NCI-H460 (cell line): ENCODE measurements at regions not wholly inside any gene's neighbourhood (a gene's known extent, or its start where the extent isn't known, plus 50 kb on each side); places are given as distances from the start of the nearest gene placed in this dataset.
"Not testable (repeated sequence)": the region's sequence is repeated elsewhere in the genome, so short reads cannot be mapped to it uniquely, and the experiment has no call there.

Experiments
- DNase-seq: peaks from one replicate; pipeline ENCODE4 v3.0.0-alpha.2; 2016; ENCODE audit warnings: low read depth; ENCODE audit errors: extremely low read depth

DNA sequence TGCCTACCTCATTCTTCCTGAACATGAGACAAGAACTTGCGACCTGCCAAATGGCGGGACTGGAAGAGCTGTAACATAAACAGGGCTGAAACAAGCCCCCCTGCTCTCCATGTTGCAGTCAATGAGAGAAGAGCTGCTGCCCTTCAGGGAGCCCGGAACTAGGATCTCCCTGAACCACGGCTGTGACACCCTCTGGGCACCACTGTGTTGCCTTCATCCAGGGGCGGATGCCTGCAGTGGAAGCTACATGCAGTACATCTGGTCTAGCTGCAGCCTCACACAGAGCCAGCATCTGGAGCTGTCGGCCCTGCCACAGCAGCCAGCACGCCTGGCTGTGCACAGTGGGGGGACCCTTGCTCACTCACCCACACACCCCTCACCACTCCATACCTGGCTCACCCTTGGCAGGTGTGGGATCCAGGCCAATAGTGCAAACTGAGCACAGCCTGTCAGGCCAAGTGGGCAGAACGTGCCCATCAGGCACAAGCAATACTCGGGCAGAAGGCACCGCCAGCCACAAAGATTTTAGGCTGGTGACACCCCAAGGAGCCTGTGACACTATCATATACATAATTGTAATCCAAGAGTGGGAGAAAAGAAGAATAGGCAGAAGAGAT is 451.3 kb downstream of the HTR1B start:
- DNase-seq: no peak

DNA sequence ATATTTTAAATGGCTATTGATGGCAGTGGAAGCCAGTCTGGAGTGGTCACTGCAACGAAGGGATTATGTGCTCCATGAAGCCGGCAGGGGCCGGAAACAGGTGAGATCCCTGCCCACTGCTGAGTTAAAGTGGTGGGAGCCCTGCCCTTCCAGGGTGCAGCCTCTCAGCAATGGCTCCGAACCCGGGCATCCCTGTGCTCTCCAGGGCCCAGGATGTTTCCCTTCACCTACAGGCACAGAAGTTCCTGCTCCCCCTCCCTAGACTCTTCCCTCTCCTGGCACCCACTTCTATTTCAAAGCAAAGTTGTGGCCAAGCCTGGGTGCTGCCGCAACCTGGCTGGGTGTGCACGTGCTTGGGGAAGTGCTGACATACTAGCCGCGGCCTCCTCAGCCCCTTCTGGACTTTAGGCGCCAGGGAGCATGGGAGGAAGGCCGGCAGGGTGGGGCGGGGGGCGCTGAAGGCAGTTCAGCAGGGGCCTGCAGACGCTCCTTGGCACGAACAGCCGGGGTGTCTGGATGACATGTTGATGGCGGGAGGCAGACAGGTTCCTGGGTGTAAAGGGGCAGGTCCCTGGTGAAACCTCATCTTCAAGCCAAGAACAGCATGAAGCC is 452.3 kb downstream of the HTR1B start:
- no peak for DNase-seq

DNA sequence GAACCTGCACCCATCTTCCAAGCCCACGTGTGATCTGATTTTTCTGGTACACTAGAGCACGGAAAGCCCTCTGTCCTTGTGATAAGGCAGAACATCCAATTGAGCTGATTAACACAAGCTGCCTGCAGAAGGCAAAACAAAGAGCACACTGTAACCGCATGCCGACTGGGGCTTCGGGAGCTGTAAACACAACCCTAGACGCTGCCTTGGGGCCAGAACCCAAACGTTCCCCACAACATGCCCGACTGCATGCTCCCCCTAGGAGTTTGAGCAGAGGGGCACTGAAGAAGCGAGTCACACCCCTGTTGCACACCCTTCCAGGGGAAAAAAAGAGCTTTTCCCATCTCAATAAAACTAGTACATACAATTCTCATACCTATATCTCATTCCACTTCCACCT is 470.7 kb downstream of the HTR1B start:
- no peak for DNase-seq

DNA sequence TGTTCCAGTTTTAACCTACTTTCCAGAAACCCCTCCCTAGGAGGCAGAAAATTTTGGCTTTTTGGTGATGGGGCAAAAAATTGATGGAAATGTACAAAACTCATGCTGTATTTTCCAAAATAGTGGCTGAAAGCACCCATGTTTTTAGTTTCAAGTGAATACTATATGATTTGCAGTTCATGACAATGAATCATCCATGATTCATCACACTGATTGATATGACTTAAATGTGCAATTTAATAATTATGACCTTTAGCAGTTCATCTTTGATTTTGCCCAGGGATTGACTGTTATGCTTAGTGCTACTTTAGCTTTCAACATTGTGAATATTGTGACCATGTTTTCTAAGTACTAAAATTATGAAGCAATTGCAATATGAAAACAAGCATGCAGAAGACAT is 478.7 kb downstream of the HTR1B start:
- no peak for DNase-seq

DNA sequence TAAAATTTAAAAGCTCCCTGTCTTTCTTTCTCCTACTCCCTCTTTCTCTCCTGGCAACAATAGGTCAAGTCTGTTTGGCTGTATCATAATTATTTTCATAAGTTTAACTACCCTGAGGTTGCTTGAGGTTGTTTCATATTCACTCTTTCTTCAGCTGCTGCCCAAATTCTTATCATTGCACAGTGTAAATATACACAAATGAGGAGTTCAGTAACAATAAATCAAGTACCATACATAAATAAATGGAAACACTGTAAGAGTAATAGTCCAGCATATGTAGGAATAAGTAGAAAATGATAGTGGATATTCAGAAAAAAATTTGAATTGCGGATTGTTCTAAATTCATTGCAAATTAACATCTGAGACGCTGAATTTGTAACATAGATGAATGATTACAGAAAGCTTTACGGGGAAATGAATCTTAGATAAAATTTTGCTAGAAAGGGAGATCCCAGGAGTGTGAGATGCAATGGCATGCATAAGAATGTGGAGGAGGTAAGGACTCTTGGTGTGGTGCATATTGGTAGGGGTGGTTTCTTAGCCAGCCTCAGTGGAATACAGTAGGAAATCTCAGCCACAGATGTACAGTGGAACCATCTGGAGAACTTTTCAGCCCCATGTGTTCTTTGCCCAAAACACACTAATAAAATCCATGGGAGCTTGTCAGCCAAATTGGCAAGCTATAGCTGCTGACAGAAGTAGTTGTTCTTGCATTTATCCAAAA is 480.7 kb downstream of the HTR1B start:
- no peak for DNase-seq

DNA sequence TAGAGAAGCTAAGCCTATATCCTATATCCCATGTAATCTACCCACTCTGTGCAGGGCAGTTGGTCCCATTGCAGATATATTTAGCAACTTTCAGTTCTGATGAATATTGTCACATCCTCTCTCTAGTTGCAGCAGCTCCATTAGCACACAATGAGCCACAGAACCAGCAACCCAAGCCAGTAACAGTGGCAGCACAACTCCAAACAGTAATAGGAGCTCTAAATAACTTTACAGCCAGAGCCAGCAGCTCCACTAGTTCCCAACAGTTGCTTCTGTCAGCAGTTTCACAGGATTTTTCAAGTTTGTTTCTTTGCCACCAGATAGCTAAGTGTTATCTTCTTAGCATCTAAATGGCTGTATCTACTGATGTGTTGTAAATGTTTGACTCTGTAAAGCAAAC is 490.8 kb downstream of the HTR1B start:
- no peak for DNase-seq

DNA sequence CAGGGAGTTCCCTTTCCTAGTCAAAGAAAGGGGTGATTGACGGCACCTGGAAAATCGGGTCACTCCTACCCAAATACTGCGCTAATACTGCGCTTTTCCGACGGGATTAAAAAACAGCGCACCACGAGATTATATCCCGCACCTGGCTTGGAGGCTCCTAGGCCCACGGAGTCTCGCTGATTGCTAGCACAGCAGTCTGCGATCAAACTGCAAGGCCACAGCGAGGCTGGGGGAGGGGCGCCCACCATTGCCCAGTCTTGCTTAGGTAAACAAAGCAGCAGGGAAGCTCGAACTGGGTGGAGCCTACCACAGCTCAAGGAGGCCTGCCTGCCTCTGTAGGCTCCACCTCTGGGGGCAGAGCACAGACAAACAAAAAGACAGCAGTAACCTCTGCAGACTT is 504.1 kb downstream of the HTR1B start:
- not testable (repeated sequence) for DNase-seq

DNA sequence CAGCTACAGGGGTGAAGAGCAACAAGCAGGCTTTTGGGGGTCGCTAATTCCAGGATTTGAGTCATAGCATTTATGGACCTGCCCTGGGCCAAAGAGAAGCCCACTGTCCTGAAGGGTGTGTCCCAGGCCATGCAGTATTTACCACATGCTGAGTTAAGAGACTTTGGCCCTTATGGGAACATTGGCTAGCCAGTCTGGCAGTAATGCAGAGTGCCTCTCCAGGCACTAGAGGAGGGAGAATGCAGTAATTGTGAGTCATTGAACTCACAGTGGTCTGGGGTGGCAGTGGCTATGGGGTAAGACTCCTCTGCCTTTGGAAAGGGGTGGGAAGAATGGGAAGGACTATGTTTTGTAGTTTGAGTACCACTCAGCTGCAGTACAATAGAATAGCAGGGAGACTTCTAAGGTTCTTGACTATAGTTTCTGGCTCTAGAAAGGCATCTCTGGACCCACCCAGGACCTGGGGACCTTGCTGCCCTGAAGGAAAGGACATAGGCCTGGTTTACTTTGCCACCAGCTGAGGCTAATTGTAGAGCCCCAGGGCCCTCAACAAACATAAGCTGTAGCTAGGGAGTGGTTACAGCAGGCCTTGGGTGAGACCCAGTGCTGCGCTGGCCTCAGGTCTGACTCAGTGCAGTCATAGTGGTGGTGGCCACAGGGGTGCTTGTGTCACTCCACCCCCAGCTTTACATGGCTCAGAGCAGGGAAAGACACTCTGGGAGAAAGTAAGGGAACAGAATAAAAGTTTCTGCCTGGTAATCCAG is 520.9 kb downstream of the HTR1B start:
- no peak for DNase-seq

DNA sequence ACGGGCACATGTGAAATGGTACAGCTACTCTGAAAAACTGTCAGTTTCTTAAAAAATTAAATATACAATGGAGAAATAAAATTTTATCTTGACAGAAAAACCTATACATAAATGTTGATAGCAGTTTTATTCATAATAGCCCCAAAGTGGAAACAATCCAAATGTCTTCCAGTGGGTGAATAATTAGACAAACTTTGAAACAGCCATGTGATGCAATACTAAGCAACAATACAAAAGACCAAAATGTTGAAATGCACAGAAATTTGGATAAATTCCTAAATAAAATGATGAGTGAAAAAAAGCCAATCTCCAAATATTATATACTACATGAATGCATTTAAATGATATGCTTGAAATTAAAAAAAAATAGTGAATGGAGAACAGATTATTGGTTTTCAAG is 523.1 kb downstream of the HTR1B start:
- DNase-seq: no peak

DNA sequence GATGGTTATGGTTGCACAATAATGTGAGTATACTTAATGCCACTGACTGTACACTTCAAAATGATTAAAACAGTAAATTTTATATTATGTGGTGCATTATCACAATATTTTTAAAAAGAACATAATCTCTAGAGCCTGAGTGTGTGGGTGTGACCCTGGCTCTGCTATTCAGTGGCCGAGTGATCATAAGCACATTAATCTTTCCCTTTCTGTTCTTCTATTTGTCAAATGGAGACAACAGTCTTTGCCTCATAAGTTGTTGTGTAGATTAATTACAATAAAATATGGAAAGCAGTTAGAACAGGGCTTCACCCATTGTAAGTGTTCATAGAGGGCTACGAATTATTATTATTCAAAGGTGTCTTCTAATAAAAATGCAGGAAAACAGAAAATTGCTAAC is 548.6 kb downstream of the HTR1B start:
- no peak for DNase-seq

DNA sequence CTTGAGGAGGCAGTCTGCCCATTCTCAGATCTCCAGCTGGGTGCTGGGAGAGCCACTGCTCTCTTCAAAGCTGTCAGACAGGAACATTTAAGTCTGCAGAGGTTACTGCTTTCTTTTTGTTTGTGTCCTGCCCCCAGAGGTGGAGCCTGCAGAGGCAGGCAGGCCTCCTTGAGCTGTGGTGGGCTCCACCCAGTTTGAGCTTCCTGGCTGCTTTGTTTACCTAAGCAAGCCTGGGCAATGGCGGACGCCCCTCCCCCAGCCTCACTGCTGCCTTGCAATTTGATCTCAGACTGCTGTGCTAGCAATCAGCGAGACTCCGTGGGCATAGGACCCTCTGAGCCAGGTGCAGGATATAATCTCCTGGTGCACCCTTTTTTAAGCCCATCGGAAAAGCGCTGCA is 557.8 kb downstream of the HTR1B start:
- not testable (repeated sequence) for DNase-seq

DNA sequence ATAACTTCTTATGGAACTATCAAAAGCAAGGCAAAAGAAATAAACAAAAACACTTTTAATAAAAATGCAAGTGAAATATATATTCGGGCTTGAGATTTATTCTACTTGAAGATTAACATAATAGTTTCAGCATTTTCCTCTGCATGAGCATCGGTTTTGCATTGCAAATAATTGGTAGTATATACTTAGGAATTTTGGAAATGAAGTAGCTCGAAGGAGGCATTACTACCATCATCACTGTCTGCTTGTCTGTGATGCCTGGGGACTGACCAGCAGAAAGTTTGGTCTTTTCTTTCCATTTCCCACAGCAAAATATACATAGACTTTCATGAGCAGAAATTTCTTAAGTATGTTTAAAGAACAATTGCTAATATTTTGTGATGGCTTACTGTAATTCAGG is 570.7 kb downstream of the HTR1B start:
- DNase-seq: no peak

DNA sequence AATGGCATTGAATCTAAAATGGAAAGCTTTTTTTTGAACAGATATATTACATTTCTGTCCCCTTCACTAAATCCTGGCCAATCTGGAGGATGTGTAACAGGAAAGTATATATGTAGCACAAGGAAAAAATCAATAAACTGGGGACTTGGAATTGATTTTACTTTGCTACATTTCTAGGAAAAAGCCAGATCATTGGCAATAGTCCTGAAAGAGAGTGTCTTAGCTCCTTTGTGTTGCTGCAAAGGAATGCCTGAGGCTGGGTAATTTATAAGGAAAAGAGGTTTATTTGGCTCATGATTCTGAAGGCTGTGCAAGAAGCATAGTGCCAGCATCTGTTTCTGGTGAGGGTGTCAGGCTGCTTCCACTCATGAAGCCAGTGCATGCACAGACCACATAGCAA is 574.9 kb downstream of the HTR1B start:
- no peak for DNase-seq

DNA sequence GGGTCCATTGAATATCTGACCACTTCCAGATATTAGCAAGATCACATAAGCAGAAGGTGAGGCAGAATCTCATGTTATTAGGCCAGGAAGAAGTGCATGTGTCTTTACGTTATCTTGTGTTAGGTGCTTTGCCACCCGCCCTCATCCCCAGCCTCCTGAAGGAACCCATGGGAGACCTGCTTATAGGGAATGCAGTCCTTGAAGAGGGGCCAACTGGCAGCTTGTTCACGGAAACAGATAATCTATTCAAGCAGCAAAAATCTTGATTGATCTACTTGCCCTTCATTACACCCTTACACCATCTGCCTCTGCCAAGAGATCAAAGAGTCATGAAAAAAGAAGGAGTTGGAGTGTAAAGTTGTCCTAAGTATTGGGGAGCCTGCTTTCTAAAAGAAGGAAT is 576.4 kb downstream of the HTR1B start:
- no peak for DNase-seq

DNA sequence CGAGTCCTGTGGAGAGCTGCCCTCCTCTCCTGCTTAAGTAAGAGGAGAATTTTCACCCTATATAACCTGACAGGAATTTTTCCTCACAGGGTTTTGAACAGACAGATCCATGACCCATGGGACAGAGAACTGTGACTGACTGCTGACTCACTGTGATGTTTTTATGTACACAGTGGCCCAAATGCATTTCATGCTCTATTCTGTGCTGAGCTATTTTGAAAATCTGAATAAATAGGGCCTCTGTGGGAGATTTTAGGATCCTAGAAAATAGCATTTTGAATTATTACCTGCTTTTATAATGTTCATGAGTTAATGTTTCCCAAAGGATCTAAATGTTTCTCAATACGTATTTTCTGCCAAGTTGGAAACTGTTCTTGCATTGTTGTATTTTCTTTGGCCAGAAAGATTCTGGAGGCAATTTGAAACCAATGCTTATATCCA is 577.4 kb downstream of the HTR1B start:
- peak; percentile 35 for DNase-seq

DNA sequence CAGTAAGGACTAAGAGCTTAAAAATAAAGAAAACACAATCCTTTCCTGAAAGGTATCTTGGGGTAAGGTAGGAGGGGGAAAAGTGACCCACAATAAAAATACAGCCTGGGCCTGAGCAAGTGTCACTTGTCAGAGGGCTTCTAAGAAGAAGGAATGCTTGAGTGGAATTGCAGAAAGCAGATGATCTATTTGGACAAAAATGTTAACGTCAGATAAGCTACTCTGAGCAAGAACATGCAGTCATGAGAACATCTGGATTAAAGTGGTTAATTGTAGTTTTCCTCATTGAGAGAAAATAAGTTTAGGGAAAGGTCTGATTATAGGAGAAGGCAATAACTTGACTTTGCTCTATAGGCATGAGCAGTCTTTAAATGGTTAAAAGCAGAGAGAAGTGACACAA is 581.9 kb downstream of the HTR1B start:
- DNase-seq: no peak

DNA sequence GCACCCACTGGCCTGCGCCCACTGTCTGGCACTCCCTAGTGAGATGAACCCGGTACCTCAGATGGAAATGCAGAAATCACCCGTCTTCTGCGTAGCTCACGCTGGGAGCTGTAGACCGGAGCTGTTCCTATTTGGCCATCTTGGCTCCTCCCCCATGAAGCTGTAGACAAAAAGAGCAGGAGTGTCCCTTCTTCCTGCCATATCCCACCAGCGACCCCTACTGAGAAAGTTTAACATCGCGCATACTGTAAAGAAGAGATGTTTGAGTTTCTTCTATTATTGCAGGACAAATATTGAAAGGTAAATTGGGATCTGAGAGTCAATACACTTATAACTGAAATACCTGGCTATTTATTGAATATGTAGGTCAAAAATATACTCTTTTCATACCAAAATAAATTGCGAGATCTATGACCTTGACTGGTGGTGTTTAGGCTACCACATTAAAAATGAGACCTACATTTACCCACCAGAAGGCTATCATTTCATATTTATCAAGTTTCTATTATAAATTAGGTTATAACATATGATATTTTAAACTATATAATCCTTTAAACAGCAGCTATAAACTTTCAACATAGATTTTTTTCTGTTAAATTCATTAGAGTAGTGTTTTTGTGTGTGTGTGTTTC is 586.3 kb downstream of the HTR1B start:
- no peak for DNase-seq

DNA sequence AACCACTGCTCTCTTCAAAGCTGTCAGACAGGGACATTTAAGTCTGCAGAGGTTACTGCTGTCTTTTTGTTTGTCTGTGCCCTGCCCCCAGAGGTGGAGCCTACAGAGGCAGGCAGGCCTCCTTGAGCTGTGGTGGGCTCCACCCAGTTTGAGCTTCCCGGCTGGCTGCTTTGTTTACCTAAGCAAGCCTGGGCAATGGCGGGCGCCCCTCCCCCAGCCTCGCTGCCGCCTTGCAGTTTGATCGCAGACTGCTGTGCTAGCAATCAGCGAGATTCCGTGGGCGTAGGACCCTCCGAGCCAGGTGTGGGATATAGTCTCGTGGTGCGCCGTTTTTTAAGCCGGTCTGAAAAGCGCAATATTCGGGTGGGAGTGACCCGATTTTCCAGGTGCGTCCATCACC is 586.9 kb downstream of the HTR1B start:
- not testable (repeated sequence) for DNase-seq

DNA sequence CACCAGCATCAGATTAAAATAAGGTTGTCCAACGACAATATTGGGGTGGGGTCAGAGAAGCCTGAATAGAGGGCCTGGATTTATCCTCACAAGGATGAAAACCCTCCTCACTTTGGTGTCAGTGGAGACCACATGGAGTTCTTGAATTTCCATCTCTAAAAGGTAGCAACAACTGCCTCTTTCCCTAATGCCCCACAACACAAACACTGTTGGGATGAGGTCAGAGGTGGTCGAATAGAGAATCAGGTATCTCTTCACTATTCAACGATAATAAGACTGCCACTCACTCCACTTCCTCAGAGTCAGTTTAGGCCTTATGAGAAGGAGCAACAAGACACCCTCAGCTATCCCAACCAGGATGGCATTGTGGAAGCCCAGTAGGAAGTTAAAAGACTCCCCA is 596.1 kb downstream of the HTR1B start:
- no peak for DNase-seq

DNA sequence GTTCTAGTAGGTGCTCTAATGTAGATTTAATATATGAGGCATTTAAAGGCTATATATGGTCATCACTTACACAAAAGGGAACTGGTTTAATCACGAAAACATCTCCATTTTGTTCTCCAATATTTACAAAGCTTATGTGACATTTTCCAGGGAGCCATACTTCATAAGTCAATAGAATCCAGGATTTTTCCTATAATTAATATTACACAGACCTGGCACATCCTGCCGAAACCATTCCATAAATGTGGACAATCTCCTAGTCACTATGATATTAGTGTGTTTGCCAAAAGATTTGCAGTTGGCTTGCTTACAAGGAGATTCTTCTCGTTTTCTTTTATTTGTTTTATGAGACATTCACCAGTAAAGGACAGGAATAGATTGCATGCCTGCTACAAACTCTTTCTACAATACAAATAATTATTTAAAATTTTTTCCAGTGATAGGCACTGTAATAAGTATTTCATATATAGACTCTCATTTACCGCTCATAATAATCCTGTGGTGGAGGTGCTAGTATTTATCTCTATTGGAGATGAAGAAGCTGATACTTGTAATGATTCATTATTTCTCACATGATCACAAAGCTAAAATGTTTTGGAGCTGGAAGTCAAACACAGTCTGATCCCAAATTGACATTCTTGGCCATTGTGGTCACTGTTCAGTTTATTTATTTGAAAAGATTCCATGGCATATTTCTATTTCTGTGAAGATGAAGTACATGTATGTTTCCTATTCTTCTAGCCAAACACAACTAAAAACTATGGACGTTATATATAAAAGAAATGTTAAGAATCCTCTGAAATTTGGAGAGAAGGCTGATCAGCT is 597.0 kb downstream of the HTR1B start:
- no peak for DNase-seq
